ENCODE measurements at regions not wholly inside any gene's neighbourhood (a gene's known extent, or its start where the extent isn't known, plus 50 kb on each side); places are given as distances from the start of the nearest gene placed in this dataset.

- H3K9ac ChIP-seq (ENCODE audit: extremely low read depth, insufficient read length, low read length), result no peak overlapping the region
- no CpG with 5 or more reads among the region's 6 CpGs for WGBS (ENCODE audit: extremely low coverage, insufficient read length, low lambda C conversion rate)
- H3K79me2 ChIP-seq (ENCODE audit: insufficient read depth, low read length), result no peaks in the 10 kb centered on the region
- no peaks in the 10 kb centered on the region for H3K4me1 ChIP-seq (ENCODE audit: insufficient read depth, low read length)
- Mint-ChIP-seq H3K9me3 (peaks cover 2 to 3% of the 10 kb centered on the region in 2 experiments; a peak in 3 of 5 replicates), H3K36me3 (ENCODE audit: insufficient read depth in 1 of 3, low read depth in 3 of 3) (no peaks in the 10 kb centered on the region), H3K27ac (no peak overlapping the region), H3K4me3 (no peak overlapping the region), H3K4me1 (peaks cover 3 to 4% of the 10 kb centered on the region in 2 experiments; a peak in 1 of 4 replicates), H3K27me3 (ENCODE audit: low read depth) (peaks cover 7% of the 10 kb centered on the region)
- H3K56ac ChIP-seq (ENCODE audit: insufficient read length, low read depth, low read length), result no peak overlapping the region
- H2BK120ac ChIP-seq (ENCODE audit: low read depth, low read length, poor library complexity, severe bottlenecking), result no peak overlapping the region
- H2BK12ac ChIP-seq (ENCODE audit: insufficient read length, low read depth, low read length), result no peak overlapping the region
- H4K5ac ChIP-seq (ENCODE audit: insufficient read length, low read depth, low read length), result no peak overlapping the region
- H2BK15ac ChIP-seq (ENCODE audit: low read depth, low read length), result no peak overlapping the region
- H3K9me3 ChIP-seq (ENCODE audit: control insufficient read depth, low read depth, low read length), result no peaks in the 10 kb centered on the region
- TF ChIP-seq, protein P1, sequence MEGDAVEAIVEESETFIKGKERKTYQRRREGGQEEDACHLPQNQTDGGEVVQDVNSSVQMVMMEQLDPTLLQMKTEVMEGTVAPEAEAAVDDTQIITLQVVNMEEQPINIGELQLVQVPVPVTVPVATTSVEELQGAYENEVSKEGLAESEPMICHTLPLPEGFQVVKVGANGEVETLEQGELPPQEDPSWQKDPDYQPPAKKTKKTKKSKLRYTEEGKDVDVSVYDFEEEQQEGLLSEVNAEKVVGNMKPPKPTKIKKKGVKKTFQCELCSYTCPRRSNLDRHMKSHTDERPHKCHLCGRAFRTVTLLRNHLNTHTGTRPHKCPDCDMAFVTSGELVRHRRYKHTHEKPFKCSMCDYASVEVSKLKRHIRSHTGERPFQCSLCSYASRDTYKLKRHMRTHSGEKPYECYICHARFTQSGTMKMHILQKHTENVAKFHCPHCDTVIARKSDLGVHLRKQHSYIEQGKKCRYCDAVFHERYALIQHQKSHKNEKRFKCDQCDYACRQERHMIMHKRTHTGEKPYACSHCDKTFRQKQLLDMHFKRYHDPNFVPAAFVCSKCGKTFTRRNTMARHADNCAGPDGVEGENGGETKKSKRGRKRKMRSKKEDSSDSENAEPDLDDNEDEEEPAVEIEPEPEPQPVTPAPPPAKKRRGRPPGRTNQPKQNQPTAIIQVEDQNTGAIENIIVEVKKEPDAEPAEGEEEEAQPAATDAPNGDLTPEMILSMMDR (conservative IDR thresholded peaks at IDR 0.05), result no peak
- no peak overlapping the region for H4K8ac ChIP-seq (replicated peaks; ENCODE audit: insufficient read length, low read depth, low read length)
- H3K27ac ChIP-seq (ENCODE audit: insufficient read length, low read depth, low read length), result no peak overlapping the region
- H3K14ac ChIP-seq (ENCODE audit: insufficient read depth, low read length), result no peak overlapping the region
- no peaks in the 10 kb centered on the region for H3K79me1 ChIP-seq (ENCODE audit: insufficient read depth, low read depth, low read length, poor library complexity, severe bottlenecking)
- DNase-seq, result no peak
- no peak overlapping the region for H2AFZ ChIP-seq (ENCODE audit: low read length)
- H3K27me3 ChIP-seq (ENCODE audit: insufficient read depth, low read length), result no peaks in the 10 kb centered on the region
- H3K4ac ChIP-seq (ENCODE audit: low read depth, low read length), result no peak overlapping the region
- no peak overlapping the region for H2AK5ac ChIP-seq (ENCODE audit: insufficient read length, low read length)
- no peak overlapping the region for H3K23ac ChIP-seq (ENCODE audit: insufficient read length, low read depth, low read length)
- no peak overlapping the region for H2BK20ac ChIP-seq (ENCODE audit: low read depth, low read length, poor library complexity, severe bottlenecking)
- no peaks in the 10 kb centered on the region for H3K23me2 ChIP-seq (ENCODE audit: insufficient read length, low read depth, low read length, poor library complexity, severe bottlenecking)
- H3T11ph ChIP-seq (ENCODE audit: low read length), result no peak overlapping the region
- H3K18ac ChIP-seq (ENCODE audit: insufficient read length, low read depth, low read length), result no peak overlapping the region
- H4K20me1 ChIP-seq (ENCODE audit: control insufficient read depth, insufficient read depth, insufficient read length), result no peaks in the 10 kb centered on the region
- no peak overlapping the region for H4K91ac ChIP-seq (ENCODE audit: insufficient read length, low read depth, low read length)
- H2BK5ac ChIP-seq (ENCODE audit: insufficient read length, low read length), result no peak overlapping the region
- H3K4me2 ChIP-seq (ENCODE audit: insufficient read depth, insufficient read length, low read length), result no peak overlapping the region
Measured at GRCh38 chr11:129302386-129303101, 73.1 kb upstream of the BARX2 start.

Measured in H9 (cell line).